A549 (cell line): ENCODE measurements at regions not wholly inside any gene's neighbourhood (a gene's known extent, or its start where the extent isn't known, plus 50 kb on each side); places are given as distances from the start of the nearest gene placed in this dataset.

Experiments used
- BHLHE40 ChIP-seq: IDR thresholded peaks from 2 replicates; pipeline ENCODE4 v1.6.1; 2012; ENCODE audit warnings: low read depth, low read length, inconsistent platforms
- CHD2 ChIP-seq: fragments of 150-350 bp; IDR thresholded peaks from 2 replicates; pipeline ENCODE4 v1.6.1; 2014; ENCODE audit warnings: low read length; ENCODE audit not compliant: partially characterized antibody
- CHD4 ChIP-seq: fragments of 200-600 bp; sonication (generic); IDR thresholded peaks from 2 replicates; pipeline ENCODE4 v1.6.1; 2016; ENCODE audit warnings: antibody characterized with exemption, mild to moderate bottlenecking, borderline replicate concordance
- CTCF ChIP-seq: fragments of >200 bp; sonication (Bioruptor Twin); formaldehyde crosslinking; IDR thresholded peaks from 3 replicates; pipeline ENCODE4 v1.5.1; 2016
- EP300 ChIP-seq, 2 experiments: fragments of >200 bp; sonication (Bioruptor Twin); formaldehyde crosslinking; IDR thresholded peaks; 2 replicates in 1 of 2; 3 replicates in 1 of 2; pipeline ENCODE4 v1.6.1; 2016 to 2017
- ESRRA ChIP-seq: fragments of 150-350 bp; IDR thresholded peaks from 2 replicates; pipeline ENCODE4 v1.6.1; 2014; ENCODE audit warnings: mild to moderate bottlenecking, low read length, borderline replicate concordance
- HMGXB4 ChIP-seq: fragments of 250-450 bp; sonication (Bioruptor Pico); IDR thresholded peaks from 2 replicates; pipeline ENCODE4 v1.5.0; 2021; ENCODE audit warnings: mild to moderate bottlenecking, moderate library complexity, borderline replicate concordance
- JUNB ChIP-seq: fragments of >200 bp; sonication (Bioruptor Twin); formaldehyde crosslinking; IDR thresholded peaks from 2 replicates; pipeline ENCODE4 v1.6.1; 2016
- NPAS2 ChIP-seq: fragments of 250-450 bp; sonication (Bioruptor Pico); IDR thresholded peaks from 2 replicates; pipeline ENCODE4 v1.8.0; 2022; ENCODE audit warnings: mild to moderate bottlenecking, moderate library complexity, borderline replicate concordance
- POLR2A ChIP-seq: IDR thresholded peaks from 2 replicates; pipeline ENCODE4 v1.6.1; 2012; ENCODE audit warnings: mild to moderate bottlenecking, low read length
- REST ChIP-seq: fragments of 200-600 bp; sonication (generic); IDR thresholded peaks from 2 replicates; pipeline ENCODE4 v1.6.1; 2016; ENCODE audit warnings: antibody characterized with exemption, mild to moderate bottlenecking, moderate library complexity
- RFX5 ChIP-seq: fragments of 450-650 bp; IDR thresholded peaks from 2 replicates; pipeline ENCODE4 v1.7.1; 2014; ENCODE audit warnings: antibody characterized with exemption, mild to moderate bottlenecking, moderate library complexity
- ZNF302 ChIP-seq: fragments of 250-450 bp; sonication (Bioruptor Pico); IDR thresholded peaks from 2 replicates; pipeline ENCODE4 v1.9.0; 2021; ENCODE audit warnings: inconsistent platforms, mild to moderate bottlenecking, moderate library complexity

- TF ChIP-seq CTCF (no peak), ESRRA (no peak), JUNB (no peak), POLR2A (no peak), HMGXB4 (CRISPR knock-in tag) (no peak), ZNF302 (no peak), REST (no peak), RFX5 (no peak), CHD2 (no peak), CHD4 (no peak), BHLHE40 (no peak), EP300 (IDR thresholded peaks at IDR 0.05) (no peak), NPAS2 (no peak)
Measured at GRCh38 chrX:98646351-98646750, 1762.6 kb downstream of the RPA4 start.
